GM18907 (cell line): ENCODE measurements at regions not wholly inside any gene's neighbourhood (a gene's known extent, or its start where the extent isn't known, plus 50 kb on each side); places are given as distances from the start of the nearest gene placed in this dataset.

ENCODE experiments used
- ATAC-seq: cut with Tn5 transposase; IDR thresholded peaks from one replicate; pipeline ENCODE4 v1.9.1; 2021; ENCODE audit warnings: mild to moderate bottlenecking, moderate library complexity; ENCODE audit not compliant: unreplicated experiment

DNA sequence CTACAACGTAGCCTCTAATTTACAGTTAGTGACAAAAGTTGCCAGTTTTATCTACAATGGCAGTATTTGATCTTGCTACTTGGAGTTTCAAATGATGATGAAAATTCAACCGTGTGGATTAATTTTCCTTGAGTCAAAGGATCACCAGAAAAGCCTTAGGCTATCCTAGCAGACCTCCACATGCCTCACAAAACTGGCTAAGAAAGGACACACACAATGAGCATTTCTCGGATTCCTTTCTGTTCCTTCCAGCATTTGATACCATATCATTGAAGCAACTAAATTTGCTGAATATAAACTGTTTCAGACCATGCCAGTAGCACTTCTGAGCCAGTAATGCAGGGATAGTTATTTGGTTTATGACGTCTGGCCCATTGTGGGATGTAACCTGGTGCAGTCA lies 587.4 kb upstream of the MDFIC2 start:
- no peak for ATAC-seq

DNA sequence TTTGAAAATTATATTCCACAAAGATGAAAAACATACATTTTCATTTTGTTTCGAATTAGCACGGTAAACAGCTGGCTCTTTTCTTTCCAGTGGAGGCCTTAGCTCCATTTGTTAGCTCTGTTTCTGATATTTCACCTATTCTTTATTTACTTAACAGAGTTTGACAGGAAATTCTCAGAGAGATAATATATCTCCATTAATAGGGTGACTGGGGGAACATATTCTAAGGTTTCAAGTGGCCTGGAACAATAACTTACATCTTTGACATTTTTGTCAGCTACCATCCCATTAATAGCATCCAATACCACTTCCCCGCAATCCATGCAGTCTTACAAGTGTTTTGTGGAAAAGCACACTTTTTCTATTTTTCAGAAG lies 577.6 kb upstream of the MDFIC2 start:
- ATAC-seq, result no peak

DNA sequence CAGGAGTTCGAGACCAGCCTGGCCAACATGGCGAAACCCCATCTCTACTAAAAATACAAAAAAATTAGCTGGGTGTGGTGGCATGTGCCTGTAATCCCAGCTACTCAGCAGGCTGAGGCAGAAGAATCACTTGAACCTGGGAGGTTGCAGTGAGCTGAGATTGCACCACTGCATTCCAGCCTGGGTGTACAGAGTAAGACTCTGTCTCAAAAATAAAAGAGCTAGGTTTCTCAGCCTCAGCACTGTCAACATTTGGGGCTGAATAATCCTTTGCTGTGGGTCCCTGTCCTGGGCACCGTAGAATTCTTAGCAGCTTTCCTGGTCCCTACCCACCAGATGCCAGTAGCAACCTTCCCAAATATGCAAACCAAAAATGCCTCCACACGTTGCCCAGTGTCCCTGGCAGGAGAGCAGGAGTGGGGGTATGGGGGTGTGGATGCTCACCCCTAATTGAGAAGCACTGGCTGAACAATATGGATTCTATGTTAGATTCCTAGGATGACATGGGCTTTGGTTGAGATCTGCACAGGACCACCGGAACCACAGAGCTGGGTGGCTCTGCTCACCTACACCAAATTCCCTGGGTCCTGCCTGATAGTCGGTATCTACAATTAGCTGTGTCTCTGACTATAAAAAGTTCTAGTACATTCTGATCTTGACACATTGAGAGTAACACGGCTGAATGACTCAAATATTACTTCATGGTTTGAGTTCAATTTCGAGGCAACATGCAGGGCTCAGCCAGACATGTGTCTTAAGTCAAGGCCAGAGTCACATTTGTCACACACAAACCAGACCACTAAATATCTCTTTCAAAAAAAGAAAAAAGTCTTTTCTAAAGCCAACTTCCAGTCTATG lies 577.0 kb upstream of the MDFIC2 start:
- ATAC-seq, result no peak

DNA sequence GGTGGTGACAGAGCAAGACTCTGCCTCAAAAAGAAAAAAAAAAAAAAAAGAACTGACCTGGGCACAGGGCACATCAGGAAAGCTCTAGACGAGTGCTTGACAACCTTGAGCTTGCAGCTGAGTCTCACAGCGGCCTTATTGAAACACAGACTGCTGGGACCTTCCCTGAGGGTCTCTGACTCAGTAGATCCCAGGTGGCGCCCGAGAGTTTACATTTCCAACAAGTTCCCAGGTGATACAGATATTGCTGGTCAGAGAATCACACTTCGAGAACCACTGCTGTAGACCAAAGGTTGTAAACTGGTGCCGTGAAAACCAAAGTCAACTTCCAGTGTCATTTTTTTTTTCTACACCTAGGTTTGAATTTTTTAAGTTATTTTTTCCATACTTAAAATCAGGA lies 573.2 kb upstream of the MDFIC2 start:
- no peak for ATAC-seq

DNA sequence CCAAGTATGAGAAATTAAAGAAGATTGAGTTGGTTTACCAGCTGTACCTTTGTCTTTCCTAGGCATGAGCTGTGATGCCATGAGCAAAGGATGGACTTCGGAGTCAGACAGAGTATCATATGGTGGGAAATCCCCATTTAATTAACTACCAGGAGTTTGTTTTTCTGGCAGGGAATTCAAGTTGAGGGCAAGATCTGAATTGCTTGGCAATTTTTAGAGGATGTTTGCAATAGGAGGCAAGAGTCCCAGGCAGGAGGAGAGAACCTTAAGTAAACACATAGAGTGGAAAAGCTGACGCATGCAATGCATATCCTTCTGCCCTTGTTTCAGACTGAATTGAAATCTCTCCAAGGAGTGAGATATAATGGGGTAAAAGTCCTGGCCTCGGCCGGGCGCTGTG lies 569.7 kb upstream of the MDFIC2 start:
- ATAC-seq, result no peak

DNA sequence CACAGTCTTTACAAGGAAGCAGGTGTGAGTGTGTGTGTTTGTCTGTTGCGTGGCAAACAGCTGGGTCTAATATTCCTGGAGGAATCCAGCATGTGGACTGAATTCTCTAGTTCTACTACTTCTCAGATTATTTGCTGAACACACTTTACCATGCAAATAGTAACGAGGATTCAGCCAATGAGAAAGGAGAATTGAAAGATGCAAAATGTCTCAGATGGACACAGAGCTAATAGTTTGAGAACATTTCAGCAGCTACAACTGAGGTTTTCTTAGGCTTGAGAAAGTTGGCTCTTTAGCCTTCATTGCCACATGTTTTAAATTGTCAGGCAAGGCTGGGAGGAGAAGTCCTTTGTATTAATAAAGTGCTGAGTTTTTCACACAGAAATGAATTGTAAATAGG lies 568.0 kb upstream of the MDFIC2 start:
- no peak for ATAC-seq

DNA sequence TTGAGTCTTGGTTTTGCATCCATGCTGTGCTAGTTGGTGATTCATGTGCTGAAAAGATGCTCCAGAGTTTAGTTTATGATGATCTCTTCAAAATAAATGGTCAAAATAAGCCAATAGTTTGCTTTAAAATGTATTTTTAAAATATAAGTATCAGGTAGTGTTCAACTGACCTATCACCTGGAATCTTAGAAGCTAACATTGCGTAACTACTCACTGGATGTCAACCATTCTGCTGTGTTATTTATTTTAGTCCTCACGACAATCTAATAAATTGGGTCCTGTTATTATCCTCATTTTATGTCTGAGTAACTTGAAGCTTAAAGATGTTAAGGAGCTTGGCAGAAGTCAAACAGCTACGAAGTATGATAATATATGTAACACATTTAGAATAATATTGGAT lies 563.7 kb upstream of the MDFIC2 start:
- no peak for ATAC-seq

DNA sequence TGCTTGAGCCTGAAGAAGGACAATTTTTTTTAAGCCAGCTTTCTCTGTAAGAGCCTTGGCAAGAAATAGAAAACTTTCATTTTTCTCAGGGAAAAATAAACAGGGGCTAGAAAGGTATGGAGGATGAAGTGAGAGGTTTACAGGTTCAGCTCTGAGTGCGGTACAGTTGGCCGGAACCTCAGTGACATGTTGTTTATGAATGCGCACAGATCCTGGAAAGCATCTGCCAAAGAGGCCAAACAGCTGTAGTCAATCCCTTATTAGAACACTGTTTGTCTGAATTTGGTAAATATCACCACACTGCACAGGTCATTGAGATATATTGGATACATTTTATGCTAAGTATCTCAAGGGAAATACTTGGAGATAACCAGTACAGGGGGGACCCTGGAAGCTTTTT lies 561.8 kb upstream of the MDFIC2 start:
- ATAC-seq, result no peak

DNA sequence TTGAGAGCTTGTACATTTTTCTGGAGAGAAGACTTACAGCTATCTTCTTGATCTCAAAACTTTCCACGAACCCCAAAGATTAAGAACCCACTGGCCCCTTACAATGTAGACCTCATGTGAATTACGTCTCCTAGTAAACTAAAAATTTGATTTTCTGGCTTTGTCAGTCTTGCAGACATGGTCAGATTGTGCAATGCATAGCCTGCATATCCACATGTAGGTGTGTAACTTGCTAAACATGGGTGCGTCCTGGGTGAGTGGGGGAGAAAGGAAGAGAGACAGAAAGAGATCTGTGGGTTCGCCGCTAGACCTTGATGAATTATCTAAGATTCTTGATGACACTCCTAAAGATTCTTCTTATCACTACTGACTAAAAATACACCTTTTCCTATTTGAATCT lies 561.2 kb upstream of the MDFIC2 start:
- no peak for ATAC-seq

DNA sequence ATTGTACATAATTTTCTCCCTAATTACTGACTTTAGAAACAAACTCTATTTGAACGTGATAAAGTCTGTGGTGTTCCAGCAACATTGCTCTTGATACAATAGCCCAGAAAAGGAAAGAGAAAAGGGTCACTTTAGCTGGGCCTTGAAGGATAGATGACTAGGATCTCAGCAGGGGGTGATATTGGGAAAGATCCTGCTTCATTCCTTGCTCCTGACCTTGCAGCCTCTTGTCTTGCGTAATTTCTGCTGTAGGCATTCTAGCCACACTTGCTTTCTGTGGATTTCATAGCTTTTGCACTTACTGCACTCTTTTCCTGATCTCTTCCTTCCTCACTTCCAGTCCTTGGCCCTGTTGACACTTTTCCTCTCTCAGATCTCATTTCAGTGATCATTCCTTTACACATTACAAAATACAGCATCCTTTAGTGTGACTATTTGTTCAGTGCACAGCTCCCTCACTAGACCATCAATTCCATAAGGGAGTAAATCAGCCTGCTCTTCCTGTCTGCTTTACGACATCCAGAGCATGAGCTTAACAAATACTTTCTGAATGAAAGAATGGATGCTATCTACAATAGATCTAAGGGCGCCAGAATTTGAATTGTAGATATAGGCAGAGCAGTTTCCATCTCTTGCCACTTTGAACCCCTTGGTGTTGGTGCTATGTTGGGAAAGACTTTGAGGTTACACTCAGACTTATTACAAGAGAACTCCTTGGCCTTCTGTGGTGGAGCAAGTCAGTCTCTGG lies 559.6 kb upstream of the MDFIC2 start:
- ATAC-seq, result no peak

DNA sequence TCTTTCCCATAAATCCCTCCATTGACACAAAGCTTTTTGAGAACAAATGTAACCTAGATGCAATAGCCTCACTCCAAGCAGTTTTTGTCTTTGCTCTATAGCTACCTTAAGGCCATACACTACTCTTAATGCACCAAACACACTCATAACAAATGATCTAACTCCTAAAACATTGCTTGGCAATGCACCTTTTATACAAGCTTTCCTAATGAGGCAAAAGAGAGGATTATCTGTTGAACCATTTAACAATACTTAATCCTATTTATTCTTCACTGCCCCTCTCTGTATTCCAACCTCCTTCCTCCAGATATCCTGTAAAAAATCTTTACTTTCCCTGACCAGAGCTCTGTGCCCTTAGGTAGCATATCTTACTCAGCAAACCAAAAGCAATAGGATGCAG lies 558.1 kb upstream of the MDFIC2 start:
- no peak for ATAC-seq

DNA sequence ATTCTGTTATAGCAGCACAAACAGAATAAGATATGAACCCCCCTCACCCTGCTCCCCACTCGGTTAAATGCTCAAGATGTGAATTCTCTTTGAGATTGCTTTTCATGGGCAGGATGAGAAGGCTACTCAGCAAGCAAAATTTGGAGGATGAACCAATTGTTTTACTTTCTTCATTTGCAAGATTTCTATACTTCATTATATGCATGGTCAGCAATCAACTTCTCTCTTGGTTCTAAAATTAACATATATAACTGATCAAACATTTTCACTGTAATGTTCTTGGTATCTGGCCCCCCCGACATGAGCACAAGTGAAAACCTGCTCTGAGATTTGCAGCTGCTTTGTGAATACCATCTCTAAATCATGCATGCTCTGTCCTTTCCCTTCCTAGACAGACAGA lies 556.1 kb upstream of the MDFIC2 start:
- no peak for ATAC-seq

DNA sequence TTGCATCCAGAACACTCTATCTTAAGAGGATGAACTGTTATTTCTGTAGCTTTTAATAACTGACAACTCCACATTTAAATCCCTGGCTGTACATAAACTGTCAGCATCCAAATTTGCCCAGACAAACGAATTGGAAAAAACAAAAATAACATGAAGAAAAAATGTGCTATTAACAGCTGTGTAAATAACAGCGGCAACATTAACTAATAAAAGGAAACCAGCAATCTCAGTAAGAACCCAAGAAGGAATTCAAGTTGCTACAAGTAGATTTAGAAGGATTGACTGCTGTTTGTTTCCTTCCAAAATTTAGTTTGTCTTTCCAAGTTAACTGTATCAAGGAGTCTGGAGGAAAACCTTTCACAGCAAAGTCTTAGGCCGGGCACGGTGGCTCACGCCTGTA lies 550.6 kb upstream of the MDFIC2 start:
- no peak for ATAC-seq

DNA sequence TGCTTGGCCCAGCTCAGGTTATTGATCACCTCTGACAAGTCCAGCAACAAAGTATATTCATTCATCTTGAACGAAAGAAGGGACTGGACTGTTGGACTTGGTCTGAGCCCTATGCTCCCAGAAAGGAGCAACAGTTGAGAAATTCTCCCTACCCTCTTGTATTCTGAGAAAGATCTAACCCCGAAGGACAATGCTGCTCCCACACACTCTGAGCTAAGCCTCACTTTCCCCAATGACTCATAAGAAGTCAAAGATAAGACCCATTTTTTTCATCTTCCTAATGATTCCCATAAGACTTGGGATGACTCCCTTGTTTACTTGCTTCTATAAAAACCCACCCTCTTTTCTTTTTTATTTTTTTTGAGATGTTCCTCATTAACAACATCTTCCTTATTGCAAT lies 549.4 kb upstream of the MDFIC2 start:
- ATAC-seq, result no peak

DNA sequence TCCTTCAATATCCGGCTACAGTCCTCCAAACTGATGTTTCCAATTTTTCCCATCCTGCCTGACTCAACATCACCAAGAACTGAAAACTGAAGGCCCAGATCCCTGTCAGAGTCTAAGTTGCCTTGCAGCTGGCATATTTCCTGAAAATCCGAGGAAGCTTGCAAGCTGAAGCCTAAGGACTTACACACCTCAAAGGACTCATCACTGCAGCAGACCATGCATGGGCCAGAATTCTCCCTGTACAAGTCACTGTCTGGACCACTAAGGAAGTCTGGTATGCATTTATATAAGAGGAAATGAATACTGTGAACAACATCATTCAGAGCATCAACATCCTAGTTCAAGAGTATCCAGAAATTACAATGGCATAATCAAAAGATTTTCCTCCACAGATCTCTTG lies 548.8 kb upstream of the MDFIC2 start:
- no peak for ATAC-seq

DNA sequence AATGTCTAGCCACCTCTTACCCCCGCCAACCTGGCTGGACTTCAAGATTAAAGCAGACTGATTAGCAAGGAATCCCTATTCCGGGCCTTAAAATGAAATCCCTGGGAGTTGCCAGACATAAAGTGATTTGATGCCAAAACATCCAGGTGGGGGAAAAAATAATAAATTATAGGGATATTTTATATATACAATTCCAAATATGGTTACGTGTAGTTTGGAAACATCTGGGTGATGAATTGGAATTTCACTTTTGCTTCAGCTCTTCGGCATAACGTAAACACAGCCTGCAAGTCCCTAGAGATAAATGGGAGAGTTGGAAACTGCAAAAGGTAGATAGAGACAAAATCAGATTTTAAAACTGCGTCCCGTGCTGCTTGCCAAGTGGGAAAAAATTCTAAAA lies 545.5 kb upstream of the MDFIC2 start:
- ATAC-seq, result no peak

DNA sequence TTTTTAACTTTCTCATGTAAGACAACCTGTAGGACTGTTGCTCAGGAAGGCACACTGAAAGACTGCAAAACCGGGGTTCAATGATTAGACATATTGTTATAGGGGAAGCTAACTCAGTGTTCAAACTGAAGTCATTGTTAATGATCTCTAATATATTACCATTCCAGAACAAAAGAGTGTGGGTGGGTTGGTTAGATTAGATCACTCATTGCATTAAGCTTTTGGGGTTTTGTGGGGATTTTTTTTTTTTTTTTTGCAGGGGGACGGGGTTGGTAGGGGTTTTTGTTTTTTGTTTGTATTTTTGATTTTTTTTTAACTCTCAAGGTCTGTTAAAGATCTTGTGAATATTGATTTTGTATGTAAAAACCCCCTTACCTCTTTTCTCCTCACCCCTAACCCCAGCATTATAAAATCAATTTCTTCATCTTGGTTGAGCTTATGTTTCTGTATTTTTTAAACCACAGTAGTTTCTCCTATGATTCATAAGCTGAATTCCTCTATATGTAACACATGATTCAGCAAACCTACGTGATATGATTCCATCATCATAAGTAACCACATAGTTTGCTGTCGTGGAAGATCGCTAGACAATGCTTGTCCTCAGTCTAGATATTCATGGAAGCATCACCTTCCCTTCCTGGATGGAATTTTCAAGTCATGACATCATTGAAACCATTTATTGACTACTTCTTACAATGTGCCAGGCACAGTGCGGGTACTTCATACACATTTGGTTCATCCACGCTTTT lies 544.1 kb upstream of the MDFIC2 start:
- peak; percentile 81 for ATAC-seq

DNA sequence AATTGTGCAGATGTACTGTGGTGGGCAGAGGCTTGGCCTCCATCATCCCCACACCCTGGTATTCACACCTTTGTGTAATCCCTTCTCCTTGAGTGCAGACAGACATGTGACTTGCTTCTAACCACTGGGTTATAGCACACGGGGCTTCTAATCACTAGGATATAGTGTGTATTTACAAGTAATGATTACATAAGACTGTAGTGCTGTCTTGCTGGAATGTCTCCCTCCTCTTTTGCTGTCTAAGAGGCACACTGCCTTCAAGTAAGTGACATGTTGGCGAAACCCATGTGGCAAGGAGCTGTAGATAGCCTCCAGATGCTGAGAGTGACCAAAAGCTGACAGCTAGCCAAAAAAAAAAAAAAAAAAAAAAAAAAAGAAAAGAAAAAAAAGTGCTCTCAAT lies 542.7 kb upstream of the MDFIC2 start:
- no peak for ATAC-seq

DNA sequence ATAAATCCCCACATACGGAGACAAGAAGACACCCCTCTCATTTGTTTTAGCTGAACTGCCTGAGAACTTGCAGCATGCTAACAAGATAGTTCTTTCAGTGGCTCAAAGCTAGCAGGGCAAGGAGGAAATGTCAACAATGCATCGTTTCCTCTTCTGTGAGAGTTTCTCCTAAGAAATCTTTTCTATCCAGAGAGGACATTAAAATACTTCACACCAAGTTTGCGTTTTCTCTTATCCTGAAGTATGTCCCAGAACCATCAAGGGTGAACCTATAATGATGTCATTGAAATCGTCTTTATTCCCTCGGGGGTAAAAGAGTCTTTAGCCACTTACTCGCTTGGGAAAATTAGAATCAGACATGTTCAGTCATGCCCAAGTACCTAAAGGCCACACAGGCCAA lies 541.7 kb upstream of the MDFIC2 start:
- ATAC-seq, result no peak

DNA sequence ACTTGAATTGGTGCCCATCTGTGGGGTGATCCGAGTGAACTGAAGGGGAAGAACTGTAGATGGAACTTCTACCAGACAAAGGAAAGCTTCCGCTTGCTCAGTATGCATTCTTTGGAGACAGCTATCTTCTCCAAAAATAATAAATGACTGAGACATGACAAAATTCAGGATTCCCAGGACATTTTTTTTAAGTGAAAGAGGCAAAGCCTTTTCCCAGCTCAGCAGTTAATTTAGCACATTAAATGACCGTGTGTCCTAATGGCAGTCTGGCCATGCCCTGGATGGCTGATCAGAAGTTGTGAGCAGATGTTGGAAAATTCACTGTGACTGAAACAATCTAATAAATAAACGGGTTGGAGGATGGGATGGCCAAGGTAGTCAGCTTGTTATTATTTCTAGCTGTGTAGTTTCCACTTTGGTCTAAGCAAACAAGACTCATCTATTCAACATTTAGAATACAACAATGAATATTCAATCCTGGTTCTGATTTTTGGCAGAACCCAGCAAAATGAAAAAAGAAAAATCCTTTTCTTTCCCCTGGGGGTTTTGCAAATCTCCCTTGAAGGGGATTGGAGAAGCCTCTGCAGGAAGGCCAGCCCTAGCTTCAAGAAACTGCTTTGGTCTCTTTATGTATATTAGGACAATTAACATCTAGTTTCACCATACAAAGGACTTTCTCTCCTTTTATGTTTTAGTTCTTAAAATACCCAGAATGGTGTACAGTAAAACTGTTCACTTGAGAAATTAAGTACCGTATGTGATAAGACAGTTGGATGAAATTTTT lies 540.9 kb upstream of the MDFIC2 start:
- ATAC-seq, result no peak
